B cell (primary cell): ENCODE measurements at regions not wholly inside any gene's neighbourhood (a gene's known extent, or its start where the extent isn't known, plus 50 kb on each side); places are given as distances from the start of the nearest gene placed in this dataset.

Experiments used
- ATAC-seq: fragments of 200-7000 bp; cut with Tn5 transposase; one replicate; pipeline ENCODE4 v1.10.0; 2021; ENCODE audit warnings: low read depth, mild to moderate bottlenecking, moderate number of reproducible peaks, moderate library complexity
- CTCF ChIA-PET: fragments of 350-600 bp; sonication (Branson Sonifier 250); formaldehyde crosslinking; loops from one replicate; lab custom pipeline; 2021; ENCODE audit warnings: antibody characterized with exemption, inconsistent platforms; lab: Charles Lee
- POLR2A ChIA-PET: fragments of 350-600 bp; sonication (Branson Sonifier 250); formaldehyde crosslinking; loops from one replicate; lab custom pipeline; 2021; ENCODE audit warnings: antibody characterized with exemption; lab: Charles Lee
- DNase-seq: peaks from one replicate; pipeline ENCODE4 v3.0.0; 2013
- H2AFZ ChIP-seq: 2 replicates; pipeline ENCODE4 v1.6.1; 2012; ENCODE audit warnings: mild to moderate bottlenecking, low read depth, low read length; ENCODE audit not compliant: insufficient read depth, poor library complexity, severe bottlenecking
- H3K27ac ChIP-seq, 2 donors: 1 replicate in 1 of 2; 2 replicates in 1 of 2; pipeline ENCODE4 v1.5.1; 2012 to 2013; ENCODE audit warnings: low read length in 2 of 2, mild to moderate bottlenecking in 2 of 2, moderate library complexity in 1 of 2
- H3K27me3 ChIP-seq, 4 experiments: fragments of 200-600 bp in 1 of 4; sonication (generic) in 1 of 4; replicated peaks in 1 of 4; 1 replicate in 2 of 4; 2 replicates in 2 of 4; pipeline versions ENCODE4 v1.6.1 to v1.7.0; 2013 to 2016; ENCODE audit warnings: low read length in 3 of 4, mild to moderate bottlenecking in 2 of 4, mixed read lengths in 1 of 4, moderate library complexity in 1 of 4; ENCODE audit not compliant: insufficient read depth in 4 of 4, control insufficient read depth in 3 of 4; ENCODE audit errors: control extremely low read depth in 1 of 4
- H3K36me3 ChIP-seq, 2 experiments: replicated peaks in 1 of 2; 1 replicate in 1 of 2; 2 replicates in 1 of 2; pipeline versions ENCODE4 v1.6.1 to v1.7.1; 2013; ENCODE audit warnings: low read length in 1 of 2; ENCODE audit not compliant: insufficient read depth in 2 of 2, control insufficient read depth in 1 of 2; ENCODE audit errors: control extremely low read depth in 1 of 2, extremely low read depth in 1 of 2
- H3K4me1 ChIP-seq, 2 donors: fragments of 200-600 bp in 1 of 2; sonication (generic) in 1 of 2; 1 replicate in 1 of 2; 2 replicates in 1 of 2; pipeline versions ENCODE4 v1.5.1 to v1.6.1; 2013 to 2017; ENCODE audit warnings: low read length in 2 of 2; ENCODE audit not compliant: control insufficient read depth in 2 of 2, insufficient read depth in 2 of 2
- H3K4me2 ChIP-seq: replicated peaks from 2 replicates; pipeline ENCODE3; 2012; ENCODE audit warnings: mild to moderate bottlenecking, low read depth, low read length; ENCODE audit not compliant: poor library complexity, severe bottlenecking
- H3K4me3 ChIP-seq, 5 experiments: fragments of 200-600 bp in 1 of 5; sonication (generic) in 1 of 5; 1 replicate in 3 of 5; 2 replicates in 2 of 5; pipeline versions ENCODE4 v1.5.1 to v1.7.0; 2011 to 2016; ENCODE audit warnings: low read length in 4 of 5, mild to moderate bottlenecking in 4 of 5, low read depth in 2 of 5, control low read depth in 1 of 5, moderate library complexity in 1 of 5; ENCODE audit not compliant: insufficient read depth in 1 of 5; ENCODE audit errors: control extremely low read depth in 1 of 5, extremely low read depth in 1 of 5
- H3K79me2 ChIP-seq: fragments of 200-600 bp; sonication (generic); one replicate; pipeline ENCODE4 v1.6.0; 2016; ENCODE audit warnings: low read length; ENCODE audit not compliant: control insufficient read depth, insufficient read depth
- H3K9ac ChIP-seq: fragments of 200-600 bp; sonication (generic); 2 replicates; pipeline ENCODE4 v1.6.1; 2017; ENCODE audit warnings: mild to moderate bottlenecking, low read length, moderate library complexity
- H3K9me3 ChIP-seq, 3 donors: one replicate each; pipeline versions ENCODE4 v1.6.1 to v1.7.1; 2013; ENCODE audit warnings: low read length in 2 of 3; ENCODE audit not compliant: control insufficient read depth in 2 of 3, insufficient read depth in 1 of 3; ENCODE audit errors: control extremely low read depth in 1 of 3
- H4K20me1 ChIP-seq: 2 replicates; pipeline ENCODE4 v1.6.0; 2012; ENCODE audit warnings: mild to moderate bottlenecking, low read length; ENCODE audit not compliant: insufficient read depth, control insufficient read depth, poor library complexity, severe bottlenecking
- H3K27ac Mint-ChIP-seq: one replicate; pipeline ENCODE4 v1.8.0; 2021; ENCODE audit warnings: mixed read lengths
- H3K27me3 Mint-ChIP-seq: one replicate; pipeline ENCODE4 v1.8.0; 2021; ENCODE audit warnings: mixed read lengths
- H3K4me1 Mint-ChIP-seq: one replicate; pipeline ENCODE4 v1.8.0; 2021; ENCODE audit warnings: mixed read lengths
- H3K4me3 Mint-ChIP-seq: one replicate; pipeline ENCODE4 v1.8.0; 2021; ENCODE audit warnings: mixed read lengths
- H3K9me3 Mint-ChIP-seq: one replicate; pipeline ENCODE4 v1.8.0; 2022; ENCODE audit warnings: mixed read lengths; ENCODE audit not compliant: insufficient read depth
- EZH2 ChIP-seq: IDR thresholded peaks from 2 replicates; pipeline ENCODE4 v1.6.1; 2012; ENCODE audit warnings: borderline replicate concordance, low read depth, mild to moderate bottlenecking, moderate library complexity, low read length; ENCODE audit not compliant: insufficient read depth, poor library complexity, severe bottlenecking
- WGBS: methylation state at CpG from one replicate; pipeline ENCODE4 v1.1.5; 2013; ENCODE audit warnings: missing lambda C conversion rate; ENCODE audit not compliant: insufficient coverage; 5-methylcytosine and 5-hydroxymethylcytosine counted together
- intact Hi-C: fragments of 100-400 bp; cut with micrococcal nuclease; formaldehyde crosslinking; loops from one replicate; pipeline ENCODE4 v1.10.0; 2022
- TF ChIP-seq, protein P1 (sequence below): fragments of 200-600 bp; IDR thresholded peaks from one replicate; pipeline ENCODE4 v1.8.0; 2022; ENCODE audit warnings: antibody characterized with exemption, mild to moderate bottlenecking

DNA sequence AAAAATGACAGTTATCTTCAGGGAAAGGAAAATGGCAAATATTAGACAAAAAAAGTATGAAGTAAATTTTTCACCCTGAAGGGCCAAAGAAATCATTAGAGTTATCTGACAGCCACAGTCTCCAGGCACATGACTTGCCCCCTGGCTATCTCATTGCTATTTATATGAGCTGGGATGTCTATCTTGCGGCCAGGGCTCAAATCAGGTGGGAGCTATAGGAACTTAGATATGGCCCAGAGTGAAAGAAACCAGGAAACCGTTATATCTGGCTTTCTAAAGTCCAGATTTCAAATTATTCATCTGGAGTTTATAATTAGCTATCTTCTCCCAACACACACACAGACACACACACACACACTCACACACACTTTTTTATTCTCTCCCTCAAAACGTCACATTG, 135.3 kb upstream of the EEF1E1 start:
- Histone ChIP-seq H4K20me1 (no peaks in the 10 kb centered on the region), H3K4me3 (no peak overlapping the region), H2AFZ (no peak overlapping the region), H3K9ac (no peak overlapping the region), H3K27me3 (no peaks in the 10 kb centered on the region), H3K4me2 (no peak overlapping the region), H3K27ac (no peak overlapping the region), H3K4me1 (no peaks in the 10 kb centered on the region), H3K79me2 (no peaks in the 10 kb centered on the region), H3K36me3 (no peaks in the 10 kb centered on the region), H3K9me3 (no peaks in the 10 kb centered on the region)
- no peaks in the 10 kb centered on the region for H3K4me1 Mint-ChIP-seq
- ATAC-seq (no peak), DNase-seq (no peak)
- H3K27ac Mint-ChIP-seq = no peak overlapping the region
- TF ChIP-seq EZH2 = no peak
- H3K4me3 Mint-ChIP-seq = no peak overlapping the region
- H3K9me3 Mint-ChIP-seq = no peaks in the 10 kb centered on the region
- H3K27me3 Mint-ChIP-seq = peaks cover 33% of the 10 kb centered on the region
- POLR2A ChIA-PET = no interaction called here
- intact Hi-C loops = no loop called here
- WGBS = 60% methylated on average over 1 of the region's 3 CpGs
- CTCF ChIA-PET = interaction anchor here (1.0 kb wide), 1 partner anchor 18 kb away, joined by 4 read pairs; no protein-coding TSS in a partner anchor

DNA sequence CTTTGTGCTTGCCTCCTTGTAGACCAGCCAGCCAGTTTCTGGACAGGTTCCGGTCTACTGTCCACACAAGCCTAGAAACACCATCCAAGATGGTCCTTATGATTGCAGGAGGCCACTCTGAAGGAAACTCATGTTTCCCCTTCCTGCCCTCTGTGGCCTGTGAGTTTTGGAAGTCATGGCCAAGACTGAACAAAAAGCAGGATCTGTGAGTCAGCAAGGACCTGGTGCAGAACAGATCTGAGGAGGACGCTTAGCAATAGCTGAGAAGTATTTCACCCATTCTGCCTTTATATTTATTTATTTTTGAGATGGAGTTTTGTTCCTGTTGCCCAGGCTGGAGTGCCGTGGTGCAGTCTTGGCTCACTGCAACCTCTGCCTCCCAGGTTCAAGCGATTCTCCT, 134.6 kb upstream of the EEF1E1 start:
- TF ChIP-seq, protein P1, sequence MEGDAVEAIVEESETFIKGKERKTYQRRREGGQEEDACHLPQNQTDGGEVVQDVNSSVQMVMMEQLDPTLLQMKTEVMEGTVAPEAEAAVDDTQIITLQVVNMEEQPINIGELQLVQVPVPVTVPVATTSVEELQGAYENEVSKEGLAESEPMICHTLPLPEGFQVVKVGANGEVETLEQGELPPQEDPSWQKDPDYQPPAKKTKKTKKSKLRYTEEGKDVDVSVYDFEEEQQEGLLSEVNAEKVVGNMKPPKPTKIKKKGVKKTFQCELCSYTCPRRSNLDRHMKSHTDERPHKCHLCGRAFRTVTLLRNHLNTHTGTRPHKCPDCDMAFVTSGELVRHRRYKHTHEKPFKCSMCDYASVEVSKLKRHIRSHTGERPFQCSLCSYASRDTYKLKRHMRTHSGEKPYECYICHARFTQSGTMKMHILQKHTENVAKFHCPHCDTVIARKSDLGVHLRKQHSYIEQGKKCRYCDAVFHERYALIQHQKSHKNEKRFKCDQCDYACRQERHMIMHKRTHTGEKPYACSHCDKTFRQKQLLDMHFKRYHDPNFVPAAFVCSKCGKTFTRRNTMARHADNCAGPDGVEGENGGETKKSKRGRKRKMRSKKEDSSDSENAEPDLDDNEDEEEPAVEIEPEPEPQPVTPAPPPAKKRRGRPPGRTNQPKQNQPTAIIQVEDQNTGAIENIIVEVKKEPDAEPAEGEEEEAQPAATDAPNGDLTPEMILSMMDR = no peak
- TF ChIP-seq EZH2 = no peak
- DNase-seq (no peak), ATAC-seq (no peak)
- intact Hi-C loops = no loop called here
- H2AFZ ChIP-seq = no peak overlapping the region
- ChIA-PET CTCF (no interaction called here), POLR2A (no interaction called here)
- Mint-ChIP-seq H3K27me3 (peaks cover 34% of the 10 kb centered on the region), H3K27ac (no peak overlapping the region), H3K4me3 (no peak overlapping the region), H3K4me1 (no peaks in the 10 kb centered on the region), H3K9me3 (no peaks in the 10 kb centered on the region)
- H3K79me2 ChIP-seq = no peaks in the 10 kb centered on the region
- no peaks in the 10 kb centered on the region for H3K27me3 ChIP-seq
- no peaks in the 10 kb centered on the region for H3K4me1 ChIP-seq
- no peak overlapping the region for H3K4me2 ChIP-seq
- no peak overlapping the region for H3K9ac ChIP-seq
- H3K9me3 ChIP-seq = no peaks in the 10 kb centered on the region
- no peak overlapping the region for H3K4me3 ChIP-seq
- WGBS = no CpG with 5 or more reads among the region's 4 CpGs
- no peaks in the 10 kb centered on the region for H4K20me1 ChIP-seq
- H3K27ac ChIP-seq = no peak overlapping the region
- no peaks in the 10 kb centered on the region for H3K36me3 ChIP-seq
